ENCODE measurements at regions not wholly inside any gene's neighbourhood (a gene's known extent, or its start where the extent isn't known, plus 50 kb on each side); places are given as distances from the start of the nearest gene placed in this dataset.

- DNase-seq = no peak
Measured at GRCh38 chr18:24628326-24628725, 167.9 kb downstream of the HRH4 start.

DNA sequence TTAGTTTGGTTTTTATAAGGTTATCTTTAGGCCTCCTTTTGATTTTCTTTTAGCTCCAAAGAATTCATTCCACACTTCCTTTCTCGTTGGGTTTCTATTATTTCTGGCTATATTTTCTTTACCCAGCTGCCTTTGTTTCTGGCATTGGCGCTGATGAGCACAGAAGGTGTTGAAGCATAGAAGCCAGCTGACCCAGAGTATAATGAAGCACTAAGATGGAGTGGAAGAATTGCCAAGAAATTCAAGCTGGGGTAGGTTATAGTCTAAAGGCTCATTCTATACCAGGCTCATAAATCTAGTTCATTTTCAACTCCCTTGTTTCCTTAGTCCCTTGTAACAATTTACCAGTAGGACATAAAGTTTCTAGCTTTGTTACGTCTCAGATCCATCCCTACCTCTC is 169.5 kb downstream of the HRH4 start:
- DNase-seq = no peak

DNA sequence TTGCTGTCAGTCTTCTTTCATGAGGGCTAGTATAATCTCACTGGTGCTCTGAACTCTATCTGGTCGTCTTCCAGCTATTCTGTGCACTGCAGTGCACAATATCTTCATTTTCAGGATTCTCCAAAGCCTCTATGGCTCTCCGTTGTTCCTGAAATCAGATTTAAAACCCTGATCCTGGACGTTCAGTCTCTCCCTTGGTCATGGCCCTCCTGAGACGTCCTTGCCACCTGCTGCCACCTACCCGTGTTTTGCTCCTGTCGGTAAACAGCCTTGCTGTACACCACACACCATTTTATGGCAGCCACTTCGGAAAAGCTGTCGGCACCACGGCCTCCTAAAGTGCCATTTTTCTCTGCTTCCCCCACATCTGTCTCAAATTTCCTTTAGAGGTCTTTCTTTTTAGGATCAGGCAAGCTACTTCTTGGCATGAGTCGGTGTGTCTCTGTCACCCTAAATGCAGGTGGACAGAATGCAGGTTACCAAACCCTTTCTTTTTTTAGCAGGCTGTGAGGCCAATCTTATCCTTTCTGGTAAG is 170.0 kb downstream of the HRH4 start:
- peak; percentile 43 for DNase-seq

GRCh38 chr18:24631243-24632025 is 171.0 kb downstream of the HRH4 start:
- peak; percentile 57 for DNase-seq

DNA sequence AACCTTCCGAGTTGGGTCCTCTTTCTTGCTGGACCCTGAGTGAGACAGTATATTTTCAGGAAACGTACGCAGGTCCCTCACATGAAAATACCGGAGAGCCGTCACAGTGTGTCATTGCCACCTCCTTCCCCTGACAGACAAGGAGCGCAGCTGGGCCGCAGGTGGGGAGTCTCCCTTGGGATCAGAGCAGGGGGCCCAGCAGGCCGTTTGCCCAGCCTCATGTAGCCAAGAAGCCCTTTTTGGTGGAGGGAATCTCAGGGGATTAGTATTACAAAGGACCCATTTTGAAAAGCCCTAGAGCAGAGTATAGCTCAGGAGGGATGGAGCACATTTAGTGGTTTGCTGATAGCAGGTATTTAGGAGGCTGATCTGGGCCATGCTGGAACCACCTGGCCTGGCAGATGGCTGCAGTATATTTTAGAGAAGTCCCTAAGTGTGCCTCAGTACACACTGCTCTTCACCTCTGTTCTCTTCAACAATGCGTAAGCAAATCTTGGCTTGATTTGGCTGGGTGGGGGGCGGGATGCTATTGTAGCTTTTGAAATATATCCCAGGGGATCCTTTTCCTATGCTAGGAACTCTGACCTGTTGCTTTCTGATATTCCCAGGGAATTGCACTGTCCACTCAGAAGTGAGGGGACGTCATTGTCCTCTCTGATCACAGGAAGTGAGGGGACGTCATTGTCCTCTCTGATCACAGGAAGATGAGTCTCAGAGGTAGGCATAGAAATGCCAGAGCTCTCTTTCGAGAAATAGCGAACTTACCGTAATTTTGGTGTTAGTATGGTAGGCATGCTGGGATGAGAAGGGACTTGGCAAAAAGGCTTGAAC is 171.9 kb downstream of the HRH4 start:
- peak; percentile 80 for DNase-seq

DNA sequence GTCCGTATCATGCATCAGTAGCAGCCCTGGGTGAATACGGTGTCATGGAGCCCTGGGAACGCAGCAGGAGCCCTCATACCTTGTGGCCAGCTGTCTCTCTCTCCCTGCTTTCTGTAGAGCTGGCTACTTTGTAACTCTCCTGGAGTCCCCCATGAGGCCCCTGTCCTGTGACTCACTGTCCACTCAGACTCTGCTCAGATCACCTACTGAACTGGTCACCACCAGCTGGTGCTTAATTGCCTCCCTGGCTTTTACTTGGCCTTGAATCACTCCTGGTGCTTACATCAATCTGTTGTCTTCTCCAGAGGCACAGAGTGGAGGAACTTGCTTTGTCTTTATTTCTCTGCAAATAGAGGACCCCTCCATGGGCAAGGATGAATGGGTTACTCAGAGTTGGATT is 172.7 kb downstream of the HRH4 start:
- DNase-seq = no peak

GRCh38 chr18:24649571-24649970 is 189.1 kb downstream of the HRH4 start:
- no peak for DNase-seq

- no peak for DNase-seq
Measured at GRCh38 chr18:24651434-24651833, 191.0 kb downstream of the HRH4 start.

DNA sequence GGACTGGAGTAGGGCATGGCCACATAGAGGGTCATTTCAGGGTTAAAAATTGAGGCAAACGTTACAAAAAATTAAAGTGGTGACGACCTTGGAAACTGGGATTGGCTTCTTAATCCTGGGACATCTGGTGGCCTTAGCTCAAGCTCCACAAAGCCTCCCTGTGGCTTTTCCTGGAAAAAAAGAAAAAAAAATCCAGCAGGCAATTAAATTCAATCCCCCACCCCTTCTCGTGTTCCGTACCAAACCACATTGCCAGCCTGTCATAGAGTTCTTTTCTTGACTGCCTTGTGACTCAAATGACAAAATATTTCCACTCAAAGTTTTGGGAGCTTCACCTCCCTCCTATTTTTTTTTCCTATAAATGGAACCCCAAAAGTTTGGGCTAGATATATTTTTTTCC is 195.6 kb downstream of the HRH4 start:
- no peak for DNase-seq

DNA sequence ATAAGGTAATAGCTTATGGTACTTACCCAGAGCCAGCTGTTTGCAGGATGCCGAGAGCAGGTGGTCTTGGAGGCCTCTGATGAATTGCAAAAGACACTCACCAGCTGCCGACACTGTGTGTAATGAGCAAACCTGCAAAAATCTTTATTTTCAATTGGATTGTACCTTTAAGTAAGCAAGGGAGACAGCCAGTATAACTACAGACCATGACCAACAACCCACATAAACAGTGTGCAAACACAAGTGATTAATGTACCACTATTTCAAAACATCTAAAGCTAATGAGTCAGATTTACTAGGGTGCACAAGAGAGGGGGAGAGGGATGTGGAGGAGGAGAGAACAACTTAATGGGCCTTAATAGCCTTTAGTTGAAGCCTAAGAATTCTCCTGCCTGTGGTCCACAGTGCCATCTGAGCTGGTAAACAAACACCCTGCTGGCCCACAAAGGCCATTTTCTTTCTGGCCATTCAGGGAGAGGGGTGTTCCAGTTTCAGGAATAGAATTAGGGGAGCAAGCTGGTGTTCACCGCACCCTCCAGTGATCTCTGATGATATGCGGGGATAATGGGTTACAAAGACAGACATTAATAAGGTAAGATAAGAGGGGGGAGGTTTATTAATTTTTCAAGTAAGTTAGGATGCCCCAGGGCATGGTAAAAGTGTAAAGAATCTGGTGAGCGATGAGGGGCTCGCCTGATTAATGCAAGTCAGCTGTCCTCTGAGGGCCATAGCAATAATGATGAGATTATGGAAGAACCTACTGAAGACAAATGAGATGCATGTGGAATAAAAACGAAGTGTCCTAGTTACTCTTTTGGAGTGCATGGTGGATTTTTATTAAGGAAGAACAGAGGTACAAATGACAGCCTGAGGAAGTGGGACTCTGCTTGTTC is 196.4 kb downstream of the HRH4 start:
- DNase-seq = peak; percentile 47

- no peak for DNase-seq
Measured at GRCh38 chr18:24657444-24657842, 197.0 kb downstream of the HRH4 start.

DNA sequence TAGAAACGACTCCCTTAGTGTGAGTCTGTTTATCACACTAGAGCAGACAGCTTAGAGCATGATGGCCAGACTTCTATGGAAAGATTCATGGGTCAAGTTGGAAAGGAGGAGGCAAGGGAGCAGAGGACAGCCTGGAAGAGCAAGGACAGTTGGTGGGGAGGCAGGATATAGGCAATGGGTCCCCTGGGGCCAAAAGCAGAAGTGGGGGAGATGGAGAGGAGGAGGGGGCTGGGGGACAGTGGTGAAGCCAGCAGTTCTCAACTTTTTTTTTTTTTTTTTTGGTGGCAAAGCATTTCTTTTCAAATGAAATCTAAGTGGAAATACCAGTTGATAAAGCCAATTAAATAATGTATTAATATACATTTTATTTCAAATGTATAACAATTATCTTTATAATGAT is 197.9 kb downstream of the HRH4 start:
- DNase-seq = no peak

- DNase-seq = no peak
Measured at GRCh38 chr18:24659827-24660720, 199.6 kb downstream of the HRH4 start.

GRCh38 chr18:24660956-24661355 is 200.5 kb downstream of the HRH4 start:
- DNase-seq = no peak

GRCh38 chr18:24662412-24662821 is 202.0 kb downstream of the HRH4 start:
- DNase-seq = no peak

- DNase-seq = no peak
Measured at GRCh38 chr18:24663026-24663425, 202.6 kb downstream of the HRH4 start.

DNA sequence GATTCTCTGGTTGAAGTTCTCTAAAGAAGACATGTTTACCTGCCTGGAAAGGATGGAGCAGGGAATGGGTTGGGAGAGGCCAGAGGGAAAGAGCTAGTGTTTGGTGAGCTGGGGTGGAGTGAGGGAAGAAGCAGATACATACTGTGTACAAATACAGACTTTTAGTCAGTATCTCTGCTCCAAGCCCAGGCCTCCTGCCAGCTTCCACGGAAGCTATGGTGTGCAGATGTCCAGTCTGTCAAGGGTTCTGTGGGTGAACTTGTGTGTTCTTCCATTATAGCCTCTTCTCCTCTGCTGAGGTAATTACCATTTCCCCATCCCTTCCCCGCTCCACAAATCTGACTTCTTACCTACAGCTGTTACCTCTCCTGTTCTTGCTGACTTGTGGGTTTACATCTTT is 208.6 kb downstream of the HRH4 start:
- no peak for DNase-seq

DNA sequence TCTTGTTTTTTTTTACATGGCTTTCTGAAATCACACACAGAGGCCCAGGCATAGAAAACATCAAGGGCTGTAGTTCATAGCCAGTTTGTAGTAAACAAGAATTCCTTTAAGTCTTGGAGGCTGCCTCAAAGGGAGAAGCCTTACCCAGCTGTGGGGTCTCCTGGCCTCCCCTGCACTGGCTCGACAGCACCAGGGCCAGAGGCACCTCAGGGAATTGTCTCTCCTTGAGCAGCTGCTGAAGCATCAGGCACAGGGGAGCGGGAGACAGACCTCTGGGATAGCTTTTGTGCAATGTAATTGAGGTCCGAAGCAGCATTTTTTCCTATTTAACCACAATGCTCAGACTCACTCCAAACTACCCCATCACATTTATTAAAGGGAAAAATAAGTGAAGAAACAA is 209.1 kb downstream of the HRH4 start:
- DNase-seq = no peak

DNA sequence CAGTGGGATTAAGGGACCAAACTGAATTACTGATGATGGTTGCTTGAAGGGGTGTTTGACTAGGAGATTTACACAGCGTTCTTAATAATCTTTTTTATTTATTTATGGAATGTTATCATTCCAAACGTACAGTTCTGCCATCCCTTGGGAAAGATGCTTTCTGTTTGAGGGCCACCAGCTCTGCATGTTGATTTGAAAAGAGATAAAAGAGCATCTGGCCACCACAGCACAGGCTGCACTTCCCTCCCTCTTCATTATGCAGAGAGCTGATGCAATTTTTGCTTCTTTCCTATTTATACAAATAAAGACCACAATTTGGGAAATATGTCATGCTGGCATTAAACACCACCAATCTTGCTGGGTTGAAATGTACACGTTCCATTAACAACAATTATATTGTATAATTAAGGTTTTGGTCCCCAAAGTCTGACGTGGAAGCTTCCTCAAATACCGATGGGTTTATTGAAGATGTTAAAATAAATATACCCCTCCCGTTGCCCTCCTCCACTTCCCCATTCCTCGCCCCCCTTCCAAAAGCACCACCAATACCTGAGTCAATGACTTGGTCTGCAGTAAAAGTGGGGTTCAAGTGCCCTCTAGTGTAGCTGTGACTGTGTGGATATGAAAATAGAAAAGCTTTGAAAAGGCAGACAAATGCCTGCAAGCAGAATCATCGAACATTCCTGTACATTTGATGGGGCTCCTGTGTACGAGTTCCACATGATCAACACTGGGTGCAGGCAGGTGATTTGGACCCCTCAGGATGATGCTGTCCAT is 211.9 kb downstream of the HRH4 start:
- no peak for DNase-seq

DNA sequence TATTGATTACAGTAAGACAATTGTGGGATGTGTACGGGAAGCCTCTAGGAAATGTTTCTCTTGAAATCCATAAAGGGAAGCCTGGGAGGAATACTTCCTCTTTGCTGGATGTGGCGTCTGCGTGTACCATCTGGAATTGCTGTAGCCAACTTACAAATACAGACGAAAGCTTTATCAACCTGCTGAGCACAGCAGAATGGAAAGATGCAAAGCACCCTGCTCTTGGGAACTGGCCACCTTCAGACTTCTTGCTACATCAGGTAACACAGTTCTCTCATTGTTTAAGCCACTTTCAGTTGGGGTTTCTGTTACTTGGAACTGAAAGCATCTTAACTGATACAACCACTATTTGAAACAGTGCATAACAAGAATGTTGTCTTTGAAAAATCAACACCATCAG is 213.8 kb downstream of the HRH4 start:
- DNase-seq = no peak

DNA sequence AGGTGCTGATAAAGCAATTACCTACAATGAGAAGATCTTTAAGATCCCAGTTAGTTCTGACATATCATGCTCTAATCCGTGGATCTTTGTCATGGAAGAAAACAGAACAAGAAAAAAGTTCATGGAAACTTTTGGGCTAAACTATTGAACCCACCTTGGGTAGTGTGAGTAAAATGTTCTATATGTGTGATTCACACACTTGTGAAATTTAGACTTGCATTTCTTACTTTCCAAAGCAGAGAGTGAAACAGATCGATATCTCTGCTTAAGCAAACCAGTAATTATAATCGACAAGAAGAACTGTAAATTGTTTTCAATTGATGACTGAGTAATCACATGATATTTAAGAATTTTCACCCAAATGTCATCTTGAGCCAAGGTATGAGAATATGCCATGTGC is 214.2 kb downstream of the HRH4 start:
- no peak for DNase-seq

Data from NCI-H1092 (cell line).